RWPE1 (cell line): ENCODE measurements at regions not wholly inside any gene's neighbourhood (a gene's known extent, or its start where the extent isn't known, plus 50 kb on each side); places are given as distances from the start of the nearest gene placed in this dataset.

Source experiments
- CTCF ChIA-PET: fragments of 350-600 bp; sonication (Branson Sonifier 250); formaldehyde crosslinking; extraction: SDS; loops from one replicate; lab custom pipeline; 2021; lab: Yijun Ruan, JAX
- POLR2A ChIA-PET: fragments of 400-600 bp; formaldehyde crosslinking; extraction: SDS; loops from one replicate; lab custom pipeline; 2020; ENCODE audit warnings: antibody characterized with exemption; ENCODE audit not compliant: low non-redundant PET; lab: Yijun Ruan, JAX
- DNase-seq: peaks from one replicate; pipeline ENCODE4 v3.0.0; 2012; ENCODE audit warnings: low spot score
- H3K27ac ChIP-seq: fragments of 450-650 bp; 2 replicates; pipeline ENCODE4 v1.5.1; 2017
- TF ChIP-seq, protein P1 (sequence below): fragments of 450-650 bp; conservative IDR thresholded peaks from 2 replicates; pipeline ENCODE4 v1.5.1; 2017; ENCODE audit warnings: low read depth, mild to moderate bottlenecking

DNA sequence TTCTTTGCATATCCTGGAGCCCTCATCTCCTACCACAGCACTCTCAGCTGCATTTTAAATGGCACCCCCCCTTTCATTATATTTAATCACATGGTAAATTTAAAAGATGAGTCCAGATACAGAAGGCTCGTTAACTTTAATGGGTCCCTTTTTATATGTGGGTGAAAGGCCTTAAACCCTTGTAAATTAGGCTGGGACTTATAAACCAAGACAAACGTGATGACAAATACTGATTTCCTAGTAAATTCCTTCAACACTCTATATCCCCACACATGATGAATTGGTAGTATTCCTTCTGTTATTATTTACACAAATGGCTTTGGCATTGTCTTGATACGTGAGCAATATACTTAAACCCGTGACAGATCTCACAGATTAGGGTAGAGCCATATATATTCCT, 210.6 kb downstream of the CAAP1 start:
- TF ChIP-seq, protein P1, sequence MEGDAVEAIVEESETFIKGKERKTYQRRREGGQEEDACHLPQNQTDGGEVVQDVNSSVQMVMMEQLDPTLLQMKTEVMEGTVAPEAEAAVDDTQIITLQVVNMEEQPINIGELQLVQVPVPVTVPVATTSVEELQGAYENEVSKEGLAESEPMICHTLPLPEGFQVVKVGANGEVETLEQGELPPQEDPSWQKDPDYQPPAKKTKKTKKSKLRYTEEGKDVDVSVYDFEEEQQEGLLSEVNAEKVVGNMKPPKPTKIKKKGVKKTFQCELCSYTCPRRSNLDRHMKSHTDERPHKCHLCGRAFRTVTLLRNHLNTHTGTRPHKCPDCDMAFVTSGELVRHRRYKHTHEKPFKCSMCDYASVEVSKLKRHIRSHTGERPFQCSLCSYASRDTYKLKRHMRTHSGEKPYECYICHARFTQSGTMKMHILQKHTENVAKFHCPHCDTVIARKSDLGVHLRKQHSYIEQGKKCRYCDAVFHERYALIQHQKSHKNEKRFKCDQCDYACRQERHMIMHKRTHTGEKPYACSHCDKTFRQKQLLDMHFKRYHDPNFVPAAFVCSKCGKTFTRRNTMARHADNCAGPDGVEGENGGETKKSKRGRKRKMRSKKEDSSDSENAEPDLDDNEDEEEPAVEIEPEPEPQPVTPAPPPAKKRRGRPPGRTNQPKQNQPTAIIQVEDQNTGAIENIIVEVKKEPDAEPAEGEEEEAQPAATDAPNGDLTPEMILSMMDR = no peak
- no peak for DNase-seq
- H3K27ac ChIP-seq = no peak overlapping the region
- ChIA-PET CTCF (interaction anchor here (0.6 kb wide), 1 partner anchor 1031 kb away, joined by 3 read pairs; no protein-coding TSS in a partner anchor), POLR2A (no interaction called here)

DNA sequence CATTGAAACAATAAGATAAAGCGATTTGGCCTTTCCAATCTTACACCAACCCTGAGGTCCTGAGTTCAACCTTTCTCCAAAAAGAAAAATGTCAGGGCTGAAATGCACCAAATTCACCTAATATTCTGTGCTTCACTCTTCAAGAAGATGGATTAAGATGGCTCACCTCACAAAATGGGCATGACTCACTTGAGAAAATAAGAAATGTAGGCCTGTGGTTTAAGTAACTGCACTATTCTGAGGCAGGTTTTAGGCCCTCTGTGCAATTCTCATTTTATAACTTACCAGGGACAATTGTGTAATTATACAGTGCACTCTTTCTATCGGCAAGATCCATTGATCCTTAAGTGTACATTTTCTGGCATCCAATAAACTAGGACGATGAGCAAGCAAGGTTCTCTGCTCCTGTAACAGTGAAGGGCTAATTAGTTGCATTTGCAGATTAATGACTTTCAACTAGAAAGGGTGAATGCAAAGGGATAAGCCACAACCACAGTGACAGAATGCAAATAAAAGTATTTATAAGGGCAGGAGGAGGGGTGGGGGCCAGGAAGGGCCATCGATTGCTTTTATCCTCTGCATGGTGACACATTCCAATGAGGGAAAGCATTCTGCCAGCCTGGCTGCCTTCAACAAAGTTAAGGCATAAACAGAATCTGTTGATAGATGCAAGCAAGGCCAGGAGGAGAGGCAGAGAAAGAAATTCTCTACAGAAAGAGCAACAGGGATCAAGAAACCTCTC, 214.5 kb downstream of the CAAP1 start:
- H3K27ac ChIP-seq = no peak overlapping the region
- POLR2A ChIA-PET = no interaction called here
- TF ChIP-seq, protein P1 = no peak
- no peak for DNase-seq
- CTCF ChIA-PET = no interaction called here

DNA sequence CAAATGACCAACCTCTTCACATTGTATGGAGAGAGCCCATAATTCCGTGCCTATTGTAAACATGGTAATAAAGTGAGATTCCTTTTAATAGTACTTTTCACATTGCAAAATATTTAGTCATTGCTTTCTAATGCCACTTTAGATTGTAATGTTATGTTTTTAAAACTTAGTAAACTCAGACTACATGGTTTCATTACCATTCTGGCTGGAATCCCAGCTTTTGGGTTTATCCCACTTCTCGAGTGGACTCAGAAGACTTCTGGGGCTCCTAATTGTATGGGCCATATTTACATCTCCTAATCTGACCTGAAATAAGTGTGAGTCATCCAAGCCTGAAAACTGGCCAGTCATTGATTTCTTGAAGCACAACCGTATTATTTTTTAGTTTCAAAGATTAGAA, 217.6 kb downstream of the CAAP1 start:
- POLR2A ChIA-PET = no interaction called here
- no peak for DNase-seq
- CTCF ChIA-PET = no interaction called here
- TF ChIP-seq, protein P1 = no peak
- H3K27ac ChIP-seq = no peak overlapping the region

DNA sequence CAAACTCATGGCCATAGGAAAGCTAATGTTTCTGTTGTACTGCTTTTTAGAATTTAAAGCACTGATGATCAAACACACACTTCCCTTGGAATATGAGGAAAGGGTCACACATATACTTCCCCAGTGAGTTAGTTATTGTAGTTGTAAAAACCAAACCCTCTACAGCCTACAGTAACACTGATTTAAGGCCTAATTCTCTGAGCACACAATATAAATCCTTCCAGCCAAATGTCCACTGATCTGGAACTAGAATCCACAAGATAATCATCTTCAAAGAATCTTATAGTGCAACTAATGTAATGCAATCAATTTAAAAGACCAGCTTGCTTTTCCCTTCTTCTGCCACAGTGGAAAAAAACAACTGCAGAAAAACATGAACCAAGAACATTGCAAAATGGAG, 219.3 kb downstream of the CAAP1 start:
- DNase-seq = no peak
- no peak overlapping the region for H3K27ac ChIP-seq
- POLR2A ChIA-PET = no interaction called here
- TF ChIP-seq, protein P1 = no peak
- CTCF ChIA-PET = no interaction called here

DNA sequence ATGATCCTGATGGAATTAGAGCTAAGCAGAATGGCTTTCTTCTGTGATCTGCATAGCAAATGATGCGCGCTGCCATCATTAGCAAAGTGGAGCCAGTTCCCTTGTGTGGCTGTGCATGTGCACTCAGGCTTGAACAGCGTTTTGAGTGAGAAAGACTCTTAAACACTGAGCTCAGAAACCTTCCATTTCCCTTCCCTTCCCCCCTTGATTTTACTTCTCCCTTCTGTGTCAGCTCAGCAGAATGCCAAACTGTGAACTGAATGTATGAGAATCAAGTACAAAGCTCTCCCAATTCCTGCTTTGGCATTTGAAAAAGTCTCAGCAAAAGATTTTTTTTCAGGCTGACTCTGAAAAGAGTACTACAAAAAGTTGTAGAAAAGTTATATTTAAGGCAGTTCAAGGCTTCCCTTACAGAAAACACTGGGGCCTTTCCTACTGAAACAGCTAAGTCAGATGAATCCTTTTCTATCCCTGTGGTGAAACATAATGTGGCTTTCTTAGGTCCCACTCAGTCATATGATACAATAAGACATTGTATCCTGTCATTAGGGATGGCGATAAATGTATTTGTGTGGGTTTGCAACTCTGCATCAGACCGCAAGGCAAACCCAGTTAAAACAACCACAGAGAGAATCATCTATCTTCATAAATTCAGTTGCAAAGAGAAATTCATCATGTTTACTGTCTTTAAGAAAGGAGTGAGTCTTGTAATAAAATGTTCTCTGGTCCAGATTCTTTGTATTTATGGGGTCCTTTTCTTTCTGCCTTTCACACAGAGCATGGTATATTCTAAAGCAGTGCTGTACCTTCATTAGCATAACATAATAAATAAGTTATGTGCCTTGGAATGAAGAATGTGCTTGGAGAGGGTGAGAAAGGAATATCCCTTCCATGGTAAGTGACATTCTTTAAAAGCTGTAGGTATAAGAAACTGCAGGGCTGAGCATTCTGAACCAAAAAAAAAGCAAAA, 222.6 kb downstream of the CAAP1 start:
- CTCF ChIA-PET = no interaction called here
- H3K27ac ChIP-seq = no peak overlapping the region
- POLR2A ChIA-PET = no interaction called here

DNA sequence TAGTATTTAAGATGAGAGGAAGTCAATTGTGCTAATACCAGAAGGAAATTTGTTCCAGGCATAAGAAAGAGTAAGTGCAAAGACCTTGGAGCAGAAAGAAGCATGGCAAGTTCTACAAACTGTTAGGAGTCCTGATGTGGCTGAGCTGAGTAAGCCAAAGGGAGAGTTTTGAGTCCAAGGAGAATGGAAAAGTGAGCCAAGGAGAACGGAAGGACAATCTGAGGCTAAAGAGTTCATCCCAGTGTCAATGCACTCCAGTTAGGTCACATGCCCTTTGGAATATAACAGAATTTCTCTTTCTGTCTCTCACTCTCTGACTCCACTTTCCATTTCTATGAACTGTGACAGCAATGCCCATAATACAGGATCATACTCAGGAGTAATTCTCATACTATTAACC, 224.7 kb downstream of the CAAP1 start:
- CTCF ChIA-PET = no interaction called here
- H3K27ac ChIP-seq = no peak overlapping the region
- POLR2A ChIA-PET = no interaction called here
- no peak for DNase-seq
- TF ChIP-seq, protein P1 = no peak

More for the DNA sequence above, 222.6 kb downstream of the CAAP1 start:
- TF ChIP-seq, protein P1 = no peak
- DNase-seq = no peak
